Spinal cord (tissue), 9 donors: ENCODE measurements at regions not wholly inside any gene's neighbourhood (a gene's known extent, or its start where the extent isn't known, plus 50 kb on each side); places are given as distances from the start of the nearest gene placed in this dataset.

Experiments
- DNase-seq, 6 donors: peaks; one replicate each; pipeline versions ENCODE4 v3.0.0 to v3.0.0-alpha.2; 2013 to 2015; ENCODE audit warnings: low spot score in 6 of 6, low read depth in 4 of 6
- H3K27ac ChIP-seq: one replicate; pipeline ENCODE4 v1.5.1; 2013; ENCODE audit warnings: low read depth, low read length, control low read depth
- H3K27me3 ChIP-seq: one replicate; pipeline ENCODE4 v1.6.1; 2013; ENCODE audit warnings: low read length; ENCODE audit not compliant: control insufficient read depth, insufficient read depth
- H3K36me3 ChIP-seq: one replicate; pipeline ENCODE4 v1.6.1; 2013; ENCODE audit warnings: low read length; ENCODE audit not compliant: control insufficient read depth, insufficient read depth
- H3K4me1 ChIP-seq: one replicate; pipeline ENCODE4 v1.6.1; 2013; ENCODE audit warnings: low read length; ENCODE audit not compliant: control insufficient read depth, insufficient read depth
- H3K4me3 ChIP-seq: one replicate; pipeline ENCODE4 v1.5.1; 2013; ENCODE audit warnings: low read depth, low read length, control low read depth
- H3K9me3 ChIP-seq: one replicate; pipeline ENCODE4 v1.6.1; 2013; ENCODE audit warnings: low read length; ENCODE audit not compliant: control insufficient read depth, insufficient read depth
- WGBS: methylation state at CpG from one replicate; pipeline ENCODE4 v1.1.5; 2013; ENCODE audit warnings: missing lambda C conversion rate; ENCODE audit not compliant: insufficient coverage; 5-methylcytosine and 5-hydroxymethylcytosine counted together
- donor health status: healthy.

DNA sequence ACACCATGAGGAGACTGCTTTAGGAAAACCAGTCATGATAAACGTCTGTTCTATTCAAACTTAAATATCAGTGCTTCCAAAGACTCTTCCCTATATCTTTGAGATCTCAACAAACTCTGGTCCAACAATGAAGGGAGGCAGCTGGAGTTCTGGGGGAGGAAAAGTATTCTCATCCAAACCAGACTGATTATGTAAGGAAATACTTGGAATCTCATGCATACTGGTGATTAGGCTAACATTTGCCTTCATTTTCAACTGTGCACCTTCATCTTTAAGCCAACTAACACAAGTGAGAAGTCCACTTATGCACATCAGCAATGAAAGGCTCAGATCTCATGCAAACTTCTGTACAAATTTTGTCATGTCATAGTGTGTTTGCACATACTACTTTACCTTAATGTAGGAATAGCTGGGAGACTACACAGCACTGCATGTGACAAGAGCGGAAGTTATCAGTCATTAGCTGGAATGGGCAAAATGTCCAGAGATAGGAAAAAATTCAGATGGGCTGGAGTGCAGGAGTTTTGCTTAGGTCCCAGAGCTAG, 67.5 kb upstream of the STK17B start:
- 71% methylated on average over 1 of the region's 2 CpGs for WGBS
- no peaks in the 10 kb centered on the region for H3K27me3 ChIP-seq
- H3K4me3 ChIP-seq: no peak overlapping the region
- no peaks in the 10 kb centered on the region for H3K9me3 ChIP-seq
- H3K36me3 ChIP-seq: peaks cover 3% of the 10 kb centered on the region
- no peak for DNase-seq
- no peaks in the 10 kb centered on the region for H3K4me1 ChIP-seq
- no peak overlapping the region for H3K27ac ChIP-seq

DNA sequence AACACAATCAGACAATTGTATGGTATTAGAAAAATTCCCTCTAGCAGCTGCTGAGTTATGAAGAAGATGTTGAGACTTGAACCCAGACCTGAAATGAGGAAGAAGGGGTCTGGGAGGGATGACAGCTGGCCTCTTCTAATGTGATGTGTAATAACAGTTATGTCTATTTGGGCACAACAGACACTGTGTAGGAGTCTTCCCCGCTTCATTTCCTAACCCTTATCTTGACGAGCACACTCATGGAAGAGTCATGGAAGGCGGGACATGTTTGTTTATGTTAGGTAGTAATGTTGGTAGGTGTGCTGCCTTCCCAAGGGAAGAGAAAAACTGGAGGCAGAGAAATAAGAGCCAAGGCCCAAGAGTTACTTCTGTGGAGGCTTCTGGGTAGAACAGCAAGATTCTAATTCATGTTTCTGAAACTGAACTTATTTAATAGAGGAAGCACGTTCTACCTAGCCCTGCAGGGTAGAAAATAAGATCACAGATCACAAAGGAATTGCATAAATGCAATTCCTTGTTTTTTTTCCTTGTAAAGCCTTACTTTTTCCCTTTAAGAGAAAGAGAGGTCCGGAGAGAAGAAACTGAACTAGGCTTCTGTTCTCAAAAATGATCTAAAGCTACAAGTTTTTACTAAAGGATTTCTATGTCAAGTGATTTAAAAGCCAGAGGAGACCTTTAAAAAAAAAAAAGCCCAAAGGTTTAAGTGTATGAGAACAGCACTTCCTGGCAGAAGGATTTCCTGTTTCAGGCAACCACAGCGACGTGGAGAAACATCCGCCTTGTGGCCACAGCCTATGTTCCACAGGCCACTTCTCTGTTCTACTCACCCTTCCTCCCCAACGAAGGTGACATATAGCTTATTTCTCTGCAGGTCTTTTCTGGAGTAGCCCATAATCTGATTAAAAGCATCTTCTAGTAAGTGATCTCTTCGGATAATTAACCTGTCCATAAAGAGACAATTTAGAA, 68.5 kb upstream of the STK17B start:
- DNase-seq: peak in 1 of 6 donors; percentile 11
- 93% methylated on average over 3 of the region's 10 CpGs for WGBS

GRCh38 chr2:196241175-196241574, 69.8 kb upstream of the STK17B start:
- no peaks in the 10 kb centered on the region for H3K27me3 ChIP-seq
- H3K27ac ChIP-seq: no peak overlapping the region
- 89% methylated on average over 2 of the region's 3 CpGs for WGBS
- H3K4me3 ChIP-seq: no peak overlapping the region
- H3K36me3 ChIP-seq: peaks cover 3% of the 10 kb centered on the region
- no peak for DNase-seq
- H3K9me3 ChIP-seq: no peaks in the 10 kb centered on the region
- H3K4me1 ChIP-seq: no peaks in the 10 kb centered on the region

More for the DNA sequence above, 68.5 kb upstream of the STK17B start:
- Histone ChIP-seq H3K36me3 (peaks cover 3% of the 10 kb centered on the region), H3K27ac (no peak overlapping the region), H3K27me3 (no peaks in the 10 kb centered on the region), H3K9me3 (no peaks in the 10 kb centered on the region), H3K4me1 (no peaks in the 10 kb centered on the region), H3K4me3 (no peak overlapping the region)

GRCh38 chr2:196242131-196242620, 70.8 kb upstream of the STK17B start:
- Histone ChIP-seq H3K4me1 (no peaks in the 10 kb centered on the region), H3K27me3 (no peaks in the 10 kb centered on the region), H3K27ac (no peak overlapping the region), H3K36me3 (peaks cover 3% of the 10 kb centered on the region), H3K9me3 (no peaks in the 10 kb centered on the region), H3K4me3 (no peak overlapping the region)
- no peak for DNase-seq
- 90% methylated on average over 5 of the region's 7 CpGs for WGBS

DNA sequence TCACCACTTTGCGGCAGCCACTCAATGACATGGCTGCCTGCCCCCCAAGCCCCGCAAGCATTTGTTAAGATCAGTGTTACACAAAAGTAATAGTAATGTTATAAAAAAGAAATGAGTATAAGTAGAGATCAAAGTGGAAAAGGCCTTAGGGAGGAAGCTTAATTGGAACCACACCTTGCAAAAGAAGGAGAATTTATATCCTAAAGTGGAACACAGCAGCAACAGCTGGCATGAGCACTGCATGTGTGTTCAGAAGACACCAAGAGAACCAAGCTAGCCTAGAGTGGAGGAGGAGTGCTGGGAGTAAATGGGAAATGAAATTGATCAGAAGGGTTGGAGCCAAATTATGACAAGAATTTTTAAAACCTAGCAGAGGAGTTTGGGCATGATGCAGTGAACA, 73.1 kb upstream of the STK17B start:
- H3K4me1 ChIP-seq: no peaks in the 10 kb centered on the region
- no peak for DNase-seq
- H3K4me3 ChIP-seq: no peak overlapping the region
- H3K9me3 ChIP-seq: no peaks in the 10 kb centered on the region
- H3K27me3 ChIP-seq: no peaks in the 10 kb centered on the region
- no peak overlapping the region for H3K27ac ChIP-seq
- WGBS: 100% methylated on average over 1 of the region's 2 CpGs
- H3K36me3 ChIP-seq: peaks cover 3% of the 10 kb centered on the region

GRCh38 chr2:196244966-196245365, 73.6 kb upstream of the STK17B start:
- H3K27ac ChIP-seq: no peak overlapping the region
- WGBS: no CpG with 5 or more reads among the region's 4 CpGs
- H3K9me3 ChIP-seq: no peaks in the 10 kb centered on the region
- H3K36me3 ChIP-seq: peaks cover 3% of the 10 kb centered on the region
- no peak overlapping the region for H3K4me3 ChIP-seq
- no peaks in the 10 kb centered on the region for H3K27me3 ChIP-seq
- no peak for DNase-seq
- no peaks in the 10 kb centered on the region for H3K4me1 ChIP-seq

GRCh38 chr2:196245378-196246140, 74.2 kb upstream of the STK17B start:
- Histone ChIP-seq H3K36me3 (peaks cover 3% of the 10 kb centered on the region), H3K4me1 (no peaks in the 10 kb centered on the region)

DNA sequence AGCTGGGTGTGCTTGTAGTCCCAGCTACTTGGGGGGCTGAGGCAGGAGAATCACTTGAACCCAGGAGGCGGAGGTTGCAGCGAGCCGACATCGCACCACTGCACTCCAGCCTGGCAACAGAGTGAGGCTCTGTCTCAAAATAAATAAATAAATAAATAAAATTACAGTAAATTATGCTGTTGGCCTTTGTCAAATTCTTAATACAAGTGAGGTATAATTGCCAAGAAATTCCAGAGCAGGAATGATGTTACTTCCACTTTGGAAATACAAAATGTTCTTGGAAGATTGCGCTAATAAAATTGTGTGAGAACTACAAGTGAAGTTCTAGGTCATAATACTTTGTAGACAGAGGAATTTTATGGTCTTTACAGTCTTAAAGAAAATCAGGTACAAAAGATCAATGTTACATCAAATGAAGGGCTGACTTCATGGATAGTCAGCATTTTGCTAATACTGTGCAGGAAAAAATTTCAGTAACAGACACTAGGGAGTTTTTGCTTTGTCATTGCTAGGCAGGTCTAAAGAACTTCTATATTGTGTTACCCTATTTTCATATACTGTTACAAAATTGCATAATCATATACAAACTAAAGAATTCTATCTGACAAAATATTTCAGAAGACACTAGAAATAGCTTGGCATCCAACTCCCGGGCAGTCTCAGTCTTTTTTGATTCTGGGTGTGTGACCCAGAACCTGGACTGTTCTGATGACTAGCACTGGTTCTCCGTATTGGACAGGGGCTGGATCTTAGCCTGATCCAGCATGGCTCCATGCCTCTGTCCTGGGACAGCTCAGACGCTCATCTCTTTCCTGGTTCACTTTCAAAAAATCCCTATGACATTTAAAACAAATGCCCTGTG, 76.0 kb upstream of the STK17B start:
- peaks cover 3% of the 10 kb centered on the region for H3K36me3 ChIP-seq
- H3K27me3 ChIP-seq: no peaks in the 10 kb centered on the region
- no peaks in the 10 kb centered on the region for H3K9me3 ChIP-seq
- DNase-seq: no peak
- H3K4me3 ChIP-seq: no peak overlapping the region
- 91% methylated on average over 4 of the region's 8 CpGs for WGBS
- no peaks in the 10 kb centered on the region for H3K4me1 ChIP-seq
- no peak overlapping the region for H3K27ac ChIP-seq

More at GRCh38 chr2:196245378-196246140, 74.2 kb upstream of the STK17B start:
- Histone ChIP-seq H3K27ac (no peak overlapping the region), H3K27me3 (no peaks in the 10 kb centered on the region), H3K4me3 (no peak overlapping the region), H3K9me3 (no peaks in the 10 kb centered on the region)
- no peak for DNase-seq
- WGBS: 80% methylated on average over 2 of the region's 4 CpGs

DNA sequence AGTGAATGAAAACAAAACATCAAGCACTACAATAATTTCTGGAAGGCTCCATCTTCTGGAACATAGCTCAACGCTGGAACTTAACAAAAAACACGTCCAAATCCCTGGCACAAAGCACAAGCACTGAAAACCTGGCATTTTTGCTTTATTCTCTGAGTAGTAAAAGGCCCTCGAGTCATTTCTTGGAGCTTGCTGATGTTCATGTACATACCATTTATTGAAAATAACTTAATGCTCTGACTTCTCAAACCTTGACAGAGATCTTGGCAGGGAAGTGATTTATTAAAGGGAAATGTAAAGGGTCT, 76.5 kb upstream of the STK17B start:
- no peaks in the 10 kb centered on the region for H3K9me3 ChIP-seq
- no peak overlapping the region for H3K4me3 ChIP-seq
- peaks cover 3% of the 10 kb centered on the region for H3K36me3 ChIP-seq
- WGBS: no CpG with 5 or more reads among the region's 3 CpGs
- no peak overlapping the region for H3K27ac ChIP-seq
- no peaks in the 10 kb centered on the region for H3K27me3 ChIP-seq
- no peaks in the 10 kb centered on the region for H3K4me1 ChIP-seq
- DNase-seq: no peak
